Uterus (tissue), 3 donors: ENCODE measurements at regions not wholly inside any gene's neighbourhood (a gene's known extent, or its start where the extent isn't known, plus 50 kb on each side); places are given as distances from the start of the nearest gene placed in this dataset.

Source experiments
- DNase-seq, 2 donors: peaks; one replicate each; pipeline ENCODE4 v3.0.0-alpha.2; 2019 to 2020
- H3K27ac ChIP-seq, 2 donors: fragments of 200-600 bp; sonication (generic); 1 replicate in 1 of 2; 2 replicates in 1 of 2; pipeline ENCODE4 v1.5.1; 2016 to 2018
- H3K27me3 ChIP-seq, 2 donors: fragments of 200-600 bp; sonication (generic); one replicate each; pipeline ENCODE4 v1.5.1; 2018 to 2019; ENCODE audit warnings: control low read depth in 1 of 2
- H3K36me3 ChIP-seq, 2 donors: fragments of 200-600 bp; sonication (generic); one replicate each; pipeline ENCODE4 v1.5.1; 2019; ENCODE audit warnings: control low read depth in 1 of 2
- H3K4me1 ChIP-seq, 2 donors: fragments of 200-600 bp; sonication (generic); one replicate each; pipeline ENCODE4 v1.5.1; 2018 to 2019; ENCODE audit warnings: control low read depth in 1 of 2
- H3K4me3 ChIP-seq, 2 donors: fragments of 200-600 bp; sonication (generic); 1 replicate in 1 of 2; 2 replicates in 1 of 2; pipeline ENCODE4 v1.5.1; 2018 to 2019; ENCODE audit warnings: mild to moderate bottlenecking in 1 of 2
- H3K9me3 ChIP-seq, 2 donors: fragments of 200-600 bp; sonication (generic); one replicate each; pipeline ENCODE4 v1.5.1; 2019; ENCODE audit warnings: control low read depth in 1 of 2
- POLR2A ChIP-seq, 2 donors: fragments of 450-650 bp; IDR thresholded peaks; one replicate each; pipeline ENCODE4 v1.6.1; 2016; ENCODE audit warnings: antibody characterized with exemption in 2 of 2, mild to moderate bottlenecking in 1 of 2, moderate library complexity in 1 of 2
- intact Hi-C: fragments of 100-400 bp; cut with DNase I; formaldehyde crosslinking; loops from one replicate; pipeline ENCODE4 v1.15.1; 2023; ENCODE audit warnings: low total_unique reads
- TF ChIP-seq, protein P1 (sequence below), 4 experiments: fragments of 200-600 bp in 2 of 4; fragments of 450-650 bp in 2 of 4; sonication (generic) in 2 of 4; IDR thresholded peaks; one replicate each; pipeline ENCODE4 v1.5.1; 2016 to 2019; ENCODE audit warnings: antibody characterized with exemption in 4 of 4, mild to moderate bottlenecking in 2 of 4, moderate library complexity in 1 of 4
- donor health status: DM: yes; HTN: yes; CAD: no.

DNA sequence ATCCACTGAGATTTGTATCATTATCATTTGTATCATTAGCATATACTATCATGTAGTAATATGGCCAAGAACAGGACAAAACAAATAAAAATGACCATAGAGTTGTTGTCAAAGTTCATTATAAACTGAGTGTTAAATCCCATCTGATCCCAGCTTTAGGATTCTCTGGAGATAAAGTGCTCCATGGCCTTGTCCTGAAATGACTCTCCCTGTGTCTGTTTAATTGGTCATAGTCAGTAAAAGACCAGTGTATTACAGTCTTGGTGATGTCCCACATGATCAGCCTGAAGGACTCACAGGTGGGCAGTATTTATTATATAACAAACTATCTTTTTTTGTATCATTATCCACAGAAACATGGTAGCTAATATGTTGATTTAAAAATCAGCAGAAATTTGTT is 361.6 kb downstream of the TMEM135 start:
- no peaks in the 10 kb centered on the region for H3K27me3 ChIP-seq
- no peaks in the 10 kb centered on the region for H3K36me3 ChIP-seq
- TF ChIP-seq, protein P1, sequence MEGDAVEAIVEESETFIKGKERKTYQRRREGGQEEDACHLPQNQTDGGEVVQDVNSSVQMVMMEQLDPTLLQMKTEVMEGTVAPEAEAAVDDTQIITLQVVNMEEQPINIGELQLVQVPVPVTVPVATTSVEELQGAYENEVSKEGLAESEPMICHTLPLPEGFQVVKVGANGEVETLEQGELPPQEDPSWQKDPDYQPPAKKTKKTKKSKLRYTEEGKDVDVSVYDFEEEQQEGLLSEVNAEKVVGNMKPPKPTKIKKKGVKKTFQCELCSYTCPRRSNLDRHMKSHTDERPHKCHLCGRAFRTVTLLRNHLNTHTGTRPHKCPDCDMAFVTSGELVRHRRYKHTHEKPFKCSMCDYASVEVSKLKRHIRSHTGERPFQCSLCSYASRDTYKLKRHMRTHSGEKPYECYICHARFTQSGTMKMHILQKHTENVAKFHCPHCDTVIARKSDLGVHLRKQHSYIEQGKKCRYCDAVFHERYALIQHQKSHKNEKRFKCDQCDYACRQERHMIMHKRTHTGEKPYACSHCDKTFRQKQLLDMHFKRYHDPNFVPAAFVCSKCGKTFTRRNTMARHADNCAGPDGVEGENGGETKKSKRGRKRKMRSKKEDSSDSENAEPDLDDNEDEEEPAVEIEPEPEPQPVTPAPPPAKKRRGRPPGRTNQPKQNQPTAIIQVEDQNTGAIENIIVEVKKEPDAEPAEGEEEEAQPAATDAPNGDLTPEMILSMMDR (IDR thresholded peaks at IDR 0.05) = no peak
- TF ChIP-seq POLR2A (IDR thresholded peaks at IDR 0.05) = no peak
- no peak overlapping the region for H3K4me3 ChIP-seq
- no peak for DNase-seq
- intact Hi-C loops = no loop called here
- peak overlapping the region in 1 of 2 donors; percentile 7 for H3K27ac ChIP-seq
- no peaks in the 10 kb centered on the region for H3K9me3 ChIP-seq
- no peaks in the 10 kb centered on the region for H3K4me1 ChIP-seq

DNA sequence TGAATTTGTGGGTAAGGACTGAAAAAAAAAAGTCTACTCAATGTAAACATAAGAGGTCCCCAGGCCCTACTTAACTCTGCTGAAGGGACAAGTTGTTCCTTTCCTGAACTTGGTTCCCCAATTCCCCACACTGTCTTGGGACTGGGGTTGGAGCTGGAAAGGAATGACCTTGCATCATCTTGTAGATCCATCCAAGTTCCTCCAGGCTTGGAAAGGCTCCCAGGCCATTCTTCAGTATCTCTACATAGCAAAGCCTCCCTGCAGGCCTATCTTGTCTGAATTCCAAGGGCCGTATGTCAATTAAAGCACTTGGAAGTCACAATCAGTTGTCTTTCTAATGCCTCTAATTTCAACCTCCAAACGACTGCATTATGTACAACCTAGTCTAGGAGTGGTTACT is 361.2 kb downstream of the TMEM135 start:
- no peaks in the 10 kb centered on the region for H3K36me3 ChIP-seq
- H3K9me3 ChIP-seq = no peaks in the 10 kb centered on the region
- no peak for TF ChIP-seq POLR2A (IDR thresholded peaks at IDR 0.05)
- TF ChIP-seq, protein P1 (IDR thresholded peaks at IDR 0.05) = no peak
- no peak overlapping the region for H3K4me3 ChIP-seq
- no peaks in the 10 kb centered on the region for H3K4me1 ChIP-seq
- H3K27ac ChIP-seq = no peak overlapping the region
- intact Hi-C loops = no loop called here
- peak; percentile 72 to 78 for DNase-seq
- H3K27me3 ChIP-seq = no peaks in the 10 kb centered on the region

DNA sequence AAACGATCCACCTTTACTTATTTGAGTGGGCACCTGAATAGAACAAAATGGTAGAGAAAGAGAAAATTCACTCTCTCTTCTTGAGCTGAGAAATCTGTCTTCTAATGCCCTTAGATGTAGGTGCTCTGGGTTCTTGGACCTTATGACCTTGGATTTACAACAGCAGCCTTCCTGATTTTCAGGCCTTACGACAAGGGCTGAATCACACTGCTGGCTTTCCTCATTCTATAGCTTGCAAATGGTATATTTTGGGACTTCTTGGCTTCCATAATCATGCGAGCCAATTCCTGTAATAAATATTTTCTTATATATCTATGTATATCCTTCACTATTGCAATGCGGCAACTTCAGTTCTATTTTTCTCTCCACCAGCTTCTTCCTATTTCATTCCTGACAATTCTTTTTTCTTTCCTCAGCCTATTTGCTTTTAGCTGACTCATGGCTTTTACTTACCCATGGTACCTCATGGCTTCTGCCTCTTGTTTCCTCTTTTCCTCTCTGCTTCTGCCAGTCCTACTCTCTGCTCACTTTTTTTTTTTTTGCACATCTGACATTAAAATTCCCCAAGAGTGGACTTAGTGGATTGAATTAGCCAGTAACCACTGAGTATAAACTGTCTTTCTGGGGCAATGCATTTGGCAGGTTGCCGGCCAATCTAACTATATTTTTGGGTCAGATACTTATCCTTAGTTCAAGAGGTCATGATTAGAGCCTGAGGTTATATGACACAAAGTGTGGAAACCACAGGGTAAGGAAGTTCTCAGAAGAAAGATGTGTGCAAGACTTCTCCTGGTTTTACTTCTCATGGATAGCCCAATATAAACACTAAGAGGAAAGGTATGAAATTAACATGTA is 359.5 kb downstream of the TMEM135 start:
- intact Hi-C loops = no loop called here
- Histone ChIP-seq H3K27ac (no peak overlapping the region), H3K4me1 (no peaks in the 10 kb centered on the region), H3K9me3 (no peaks in the 10 kb centered on the region), H3K4me3 (no peak overlapping the region), H3K27me3 (no peaks in the 10 kb centered on the region), H3K36me3 (no peaks in the 10 kb centered on the region)
- DNase-seq = no peak
- TF ChIP-seq, protein P1 (IDR thresholded peaks at IDR 0.05) = no peak
- TF ChIP-seq POLR2A (IDR thresholded peaks at IDR 0.05) = no peak

DNA sequence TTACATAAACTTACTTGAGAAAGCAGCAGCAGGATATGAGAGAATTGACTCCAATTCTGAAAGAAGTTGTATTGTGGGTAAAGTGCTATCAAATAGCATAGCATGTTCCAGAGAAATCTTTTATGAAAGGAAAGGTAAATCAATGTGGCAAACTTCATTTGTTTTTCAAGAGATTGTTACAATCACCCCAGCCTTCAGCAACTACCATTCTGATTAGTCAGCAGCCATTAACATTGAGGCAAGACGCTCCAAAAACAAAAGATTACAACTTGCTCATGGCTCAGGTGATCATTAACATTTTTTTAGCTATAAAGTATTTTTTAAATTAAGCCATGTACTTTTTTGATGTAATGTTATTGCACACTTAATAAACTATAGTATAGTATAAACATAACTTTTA is 357.2 kb downstream of the TMEM135 start:
- intact Hi-C loops = no loop called here
- H3K4me1 ChIP-seq = no peaks in the 10 kb centered on the region
- H3K27ac ChIP-seq = no peak overlapping the region
- H3K4me3 ChIP-seq = no peak overlapping the region
- no peaks in the 10 kb centered on the region for H3K9me3 ChIP-seq
- DNase-seq = no peak
- no peaks in the 10 kb centered on the region for H3K36me3 ChIP-seq
- no peaks in the 10 kb centered on the region for H3K27me3 ChIP-seq
- no peak for TF ChIP-seq POLR2A (IDR thresholded peaks at IDR 0.05)
- TF ChIP-seq, protein P1 (IDR thresholded peaks at IDR 0.05) = no peak

DNA sequence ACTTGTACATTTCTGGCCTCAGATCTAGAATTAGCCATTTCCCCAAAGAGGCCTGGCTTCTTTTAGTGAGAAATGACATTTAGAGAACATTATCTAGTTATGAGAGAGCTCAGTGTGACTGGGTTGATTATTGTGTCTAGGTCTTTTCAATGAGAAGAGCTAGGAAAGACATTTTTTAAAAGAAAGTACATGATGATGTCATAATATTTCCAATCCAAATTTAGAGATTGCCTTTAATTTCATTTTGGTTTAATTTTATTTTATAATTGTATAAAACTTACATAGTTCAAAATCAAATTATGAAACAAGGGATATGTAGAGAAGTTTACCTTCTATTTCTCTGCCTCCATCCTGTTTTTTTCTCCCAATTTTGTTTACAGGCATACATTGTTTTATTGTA is 354.9 kb downstream of the TMEM135 start:
- Histone ChIP-seq H3K4me1 (no peaks in the 10 kb centered on the region), H3K27me3 (no peaks in the 10 kb centered on the region), H3K27ac (no peak overlapping the region), H3K9me3 (no peaks in the 10 kb centered on the region), H3K4me3 (no peak overlapping the region), H3K36me3 (no peaks in the 10 kb centered on the region)
- intact Hi-C loops = no loop called here
- no peak for DNase-seq
- TF ChIP-seq, protein P1 (IDR thresholded peaks at IDR 0.05) = no peak
- TF ChIP-seq POLR2A (IDR thresholded peaks at IDR 0.05) = no peak
